GM13977 (cell line): ENCODE measurements at regions not wholly inside any gene's neighbourhood (a gene's known extent, or its start where the extent isn't known, plus 50 kb on each side); places are given as distances from the start of the nearest gene placed in this dataset.
A peak's percentile ranks its signal among the peaks of the same experiment; 100 is the strongest.

Experiments used
- DNase-seq: peaks from one replicate; pipeline ENCODE4 v3.0.0; 2012; ENCODE audit warnings: low spot score
- in situ Hi-C: fragments of 300-500 bp; cut with MboI; formaldehyde crosslinking; loops from one replicate; pipeline ENCODE4 v1.12.0; 2022; ENCODE audit warnings: low sequenced_read_pairs, low pct_unique_long_range_greater_than_20kb, mixed read lengths, inconsistent platforms; ENCODE audit not compliant: unreplicated experiment
- TF ChIP-seq, protein P1 (sequence below): IDR thresholded peaks from 2 replicates; pipeline ENCODE4 v1.5.1; 2012; ENCODE audit warnings: mild to moderate bottlenecking, control low read depth; ENCODE audit not compliant: insufficient read depth; ENCODE audit errors: extremely low read depth, missing control alignments

- no peak for DNase-seq
- TF ChIP-seq, protein P1, sequence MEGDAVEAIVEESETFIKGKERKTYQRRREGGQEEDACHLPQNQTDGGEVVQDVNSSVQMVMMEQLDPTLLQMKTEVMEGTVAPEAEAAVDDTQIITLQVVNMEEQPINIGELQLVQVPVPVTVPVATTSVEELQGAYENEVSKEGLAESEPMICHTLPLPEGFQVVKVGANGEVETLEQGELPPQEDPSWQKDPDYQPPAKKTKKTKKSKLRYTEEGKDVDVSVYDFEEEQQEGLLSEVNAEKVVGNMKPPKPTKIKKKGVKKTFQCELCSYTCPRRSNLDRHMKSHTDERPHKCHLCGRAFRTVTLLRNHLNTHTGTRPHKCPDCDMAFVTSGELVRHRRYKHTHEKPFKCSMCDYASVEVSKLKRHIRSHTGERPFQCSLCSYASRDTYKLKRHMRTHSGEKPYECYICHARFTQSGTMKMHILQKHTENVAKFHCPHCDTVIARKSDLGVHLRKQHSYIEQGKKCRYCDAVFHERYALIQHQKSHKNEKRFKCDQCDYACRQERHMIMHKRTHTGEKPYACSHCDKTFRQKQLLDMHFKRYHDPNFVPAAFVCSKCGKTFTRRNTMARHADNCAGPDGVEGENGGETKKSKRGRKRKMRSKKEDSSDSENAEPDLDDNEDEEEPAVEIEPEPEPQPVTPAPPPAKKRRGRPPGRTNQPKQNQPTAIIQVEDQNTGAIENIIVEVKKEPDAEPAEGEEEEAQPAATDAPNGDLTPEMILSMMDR, result no peak
- in situ Hi-C loops, result no loop called here
Measured at GRCh38 chr13:50629497-50629896, 214.0 kb downstream of the DLEU7 start.

GRCh38 chr13:50629966-50630365 is 213.5 kb downstream of the DLEU7 start:
- TF ChIP-seq, protein P1, result no peak
- no peak for DNase-seq
- in situ Hi-C loops, result no loop called here

GRCh38 chr13:50631041-50631440 is 212.5 kb downstream of the DLEU7 start:
- in situ Hi-C loops, result no loop called here
- no peak for DNase-seq
- TF ChIP-seq, protein P1, result no peak

DNA sequence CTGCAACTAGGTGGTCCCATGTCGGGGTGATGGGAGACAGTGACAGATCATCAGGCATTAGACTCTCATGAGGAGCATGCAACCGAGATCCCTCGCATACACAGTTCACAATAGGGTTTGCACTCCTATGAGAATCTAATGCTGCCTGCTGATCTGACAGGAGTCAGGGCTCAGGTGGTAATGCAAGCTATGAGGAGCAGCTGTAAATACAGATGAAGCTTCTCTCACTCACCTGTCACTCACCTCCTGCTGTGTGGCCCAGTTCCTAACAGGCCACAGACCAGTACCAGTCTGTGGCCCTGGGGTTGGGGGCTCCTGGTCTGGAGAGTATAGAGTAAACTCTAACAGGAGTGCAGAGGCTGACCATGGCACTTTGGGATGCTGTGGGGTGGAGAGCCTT is 209.2 kb downstream of the DLEU7 start:
- in situ Hi-C loops, result no loop called here
- no peak for DNase-seq
- TF ChIP-seq, protein P1, result no peak

DNA sequence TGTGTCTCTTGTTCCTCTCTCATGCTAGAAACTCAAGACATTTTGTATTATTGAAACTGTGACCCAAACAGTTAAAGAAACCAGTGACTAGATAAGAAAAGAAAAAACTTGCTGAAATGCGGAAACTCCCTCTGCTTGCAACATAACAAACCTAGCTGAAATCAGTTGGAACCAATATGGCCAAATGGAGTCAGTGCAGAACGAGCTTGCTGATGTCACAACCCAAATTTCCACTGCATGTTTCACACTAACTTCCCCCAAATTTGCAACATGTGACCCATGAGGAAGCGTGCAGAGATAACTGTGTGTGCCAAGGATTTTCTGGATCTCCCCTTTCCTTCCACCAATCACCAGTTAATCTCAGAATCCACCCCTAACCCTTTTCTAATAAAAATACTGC is 208.0 kb downstream of the DLEU7 start:
- in situ Hi-C loops, result no loop called here
- TF ChIP-seq, protein P1, result no peak
- peak; percentile 8 for DNase-seq

DNA sequence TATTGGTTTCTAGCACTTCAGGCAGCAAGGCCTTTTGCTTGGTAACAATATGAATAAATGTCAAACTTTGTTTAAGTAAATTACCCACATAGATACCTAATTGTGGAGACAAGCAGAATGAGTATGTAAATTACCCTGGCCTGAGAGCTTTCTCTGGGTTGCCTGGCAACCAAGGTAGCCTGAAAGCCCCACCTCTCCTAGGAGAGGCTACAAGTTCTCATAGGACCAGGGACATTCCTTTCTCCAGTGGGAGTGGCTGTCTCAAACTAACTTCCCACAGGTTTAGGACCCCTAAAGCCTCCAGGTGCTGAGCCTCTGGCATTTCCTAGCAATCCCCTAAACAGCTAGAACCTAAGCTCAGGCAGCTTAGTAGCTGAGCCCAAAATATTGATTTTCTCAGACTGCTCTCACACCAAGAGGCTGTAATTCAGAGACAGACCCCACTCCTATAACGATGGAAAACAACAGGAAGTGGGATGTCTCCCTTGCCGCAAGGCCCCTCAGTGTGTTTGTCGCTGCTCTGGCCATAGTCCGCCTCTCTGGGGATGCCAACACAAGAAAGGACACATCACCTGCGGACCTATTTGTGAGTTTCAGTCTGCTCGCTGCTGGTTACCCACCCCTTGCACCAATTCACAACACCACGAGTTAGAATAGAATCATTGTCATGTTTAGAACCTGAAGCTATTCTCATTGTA is 207.3 kb downstream of the DLEU7 start:
- peak; percentile 49 for DNase-seq
- in situ Hi-C loops, result no loop called here
- TF ChIP-seq, protein P1, result no peak
